Suppressor macrophage treated with lipopolysaccharide for 1 hour (primary cell): ENCODE measurements at regions not wholly inside any gene's neighbourhood (a gene's known extent, or its start where the extent isn't known, plus 50 kb on each side); places are given as distances from the start of the nearest gene placed in this dataset.
A peak's percentile ranks its signal among the peaks of the same experiment; 100 is the strongest.
"Not testable (repeated sequence)": the region's sequence is repeated elsewhere in the genome, so short reads cannot be mapped to it uniquely, and the experiment has no call there.

Source experiments
- DNase-seq, 3 donors: peaks; one replicate each; pipeline ENCODE4 v3.0.0-alpha.2; 2020 to 2022

- DNase-seq, result no peak
Observed at GRCh38 chr5:99248066-99248465, 319.3 kb upstream of the CHD1 start.

- no peak for DNase-seq
Observed at GRCh38 chr5:99247346-99247745, 318.5 kb upstream of the CHD1 start.

DNA sequence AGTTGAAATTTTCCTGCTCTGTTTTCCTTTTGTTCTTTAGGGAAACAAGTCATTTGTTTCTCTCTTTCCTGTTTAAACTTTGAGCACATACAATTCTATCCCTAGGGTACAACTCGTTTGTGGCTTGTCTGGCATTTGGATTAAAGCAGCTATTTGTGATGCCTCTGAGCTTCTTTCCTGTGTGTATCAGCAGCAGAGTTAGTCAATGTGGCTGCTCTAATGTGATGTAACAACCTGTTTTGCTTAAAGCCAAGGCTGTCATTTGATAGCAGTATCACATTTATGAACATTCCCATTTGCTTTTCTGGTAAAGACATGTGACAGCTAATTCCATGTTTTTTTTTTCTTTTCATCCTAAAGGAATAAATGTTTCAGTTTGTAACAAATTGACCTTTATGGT lies 314.3 kb upstream of the CHD1 start:
- no peak for DNase-seq

DNA sequence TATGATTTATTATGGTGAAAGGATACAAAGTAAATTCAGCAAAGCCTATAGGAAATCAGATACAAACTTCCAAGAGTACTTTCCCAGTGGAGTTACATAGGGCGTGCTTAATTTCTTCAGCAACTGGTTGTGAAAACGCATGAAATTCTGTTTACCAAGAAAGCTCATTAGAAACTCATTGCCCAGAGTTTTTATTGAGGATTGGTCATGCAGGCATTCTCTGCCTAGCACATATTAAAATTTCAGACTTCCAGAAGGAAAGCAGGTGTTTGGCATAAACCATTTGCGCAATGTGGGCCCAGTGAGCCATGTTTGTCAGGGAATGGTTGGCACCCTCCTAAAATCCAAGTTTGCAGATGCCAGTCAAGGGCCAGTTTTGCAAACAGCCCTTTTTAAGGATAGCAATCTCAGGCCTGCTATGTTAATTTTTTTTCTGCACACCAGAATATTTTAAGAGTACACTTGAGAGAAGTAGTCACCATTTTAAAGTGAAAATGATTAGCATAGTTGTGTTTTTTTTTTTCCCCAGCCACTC lies 311.1 kb upstream of the CHD1 start:
- DNase-seq, result no peak

DNA sequence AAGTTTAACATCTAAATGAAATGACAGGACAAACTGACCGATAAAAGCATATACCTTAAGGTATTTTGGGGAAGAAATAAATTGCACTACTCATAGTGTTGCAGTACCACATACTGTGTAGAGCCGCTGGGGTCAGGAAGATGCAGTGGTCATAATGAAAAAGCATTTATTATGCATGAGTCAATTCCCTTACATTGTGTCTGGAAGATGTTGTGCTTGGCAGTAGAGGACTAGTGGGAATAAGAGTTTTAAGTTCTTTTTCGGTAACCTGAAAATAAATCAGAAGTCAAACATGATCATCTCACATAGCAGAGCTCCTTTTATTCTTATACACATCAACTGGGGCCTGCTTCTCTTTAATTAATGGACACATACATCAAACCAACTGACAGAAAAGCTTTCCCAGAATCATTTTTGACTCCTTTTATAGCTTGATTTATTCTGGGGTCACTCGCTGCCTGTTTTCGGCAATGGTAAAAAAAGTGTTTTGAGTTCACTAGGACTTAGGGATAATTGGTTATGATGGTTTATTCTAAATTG lies 262.5 kb upstream of the CHD1 start:
- no peak for DNase-seq

DNA sequence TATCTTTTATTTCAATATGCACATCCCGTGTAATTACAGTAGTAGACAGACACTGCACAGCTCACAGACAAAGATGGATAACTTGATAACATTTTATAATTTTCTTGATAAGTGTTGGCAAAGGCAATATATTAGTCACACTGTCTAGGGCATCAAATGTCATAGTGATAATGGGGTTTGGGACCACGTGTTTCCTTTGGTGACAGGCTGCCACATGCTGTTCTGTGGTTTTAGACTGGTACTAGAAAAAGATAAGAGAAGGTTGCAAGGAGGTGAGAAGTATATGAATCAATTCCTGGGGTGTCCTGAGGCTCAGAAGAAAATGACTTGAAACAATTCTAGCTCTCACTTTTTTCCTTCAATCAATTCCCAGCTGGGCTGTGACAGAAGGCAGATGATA lies 258.8 kb upstream of the CHD1 start:
- no peak for DNase-seq

GRCh38 chr5:99179206-99179605 lies 250.4 kb upstream of the CHD1 start:
- no peak for DNase-seq

- DNase-seq, result no peak
Observed at GRCh38 chr5:99177796-99178195, 249.0 kb upstream of the CHD1 start.

DNA sequence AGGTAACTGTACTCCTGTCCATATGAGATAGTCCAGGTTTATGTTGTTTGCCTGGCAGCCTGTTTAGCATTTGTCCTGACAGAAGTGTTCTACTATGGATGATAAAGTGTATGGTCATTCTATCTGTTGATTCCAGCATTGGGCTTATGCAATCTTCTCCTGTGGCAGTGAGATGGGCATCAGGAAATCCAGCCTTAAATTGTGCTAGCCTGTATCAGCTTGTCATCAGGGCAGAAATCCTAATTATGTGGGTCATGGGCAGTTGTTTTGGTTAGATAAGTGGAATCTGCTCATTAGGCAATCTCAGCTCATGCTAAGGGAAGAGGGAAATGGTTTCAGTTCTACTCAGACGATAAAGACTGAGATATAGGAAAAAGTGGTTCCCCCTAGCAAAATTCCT lies 247.4 kb upstream of the CHD1 start:
- no peak for DNase-seq

DNA sequence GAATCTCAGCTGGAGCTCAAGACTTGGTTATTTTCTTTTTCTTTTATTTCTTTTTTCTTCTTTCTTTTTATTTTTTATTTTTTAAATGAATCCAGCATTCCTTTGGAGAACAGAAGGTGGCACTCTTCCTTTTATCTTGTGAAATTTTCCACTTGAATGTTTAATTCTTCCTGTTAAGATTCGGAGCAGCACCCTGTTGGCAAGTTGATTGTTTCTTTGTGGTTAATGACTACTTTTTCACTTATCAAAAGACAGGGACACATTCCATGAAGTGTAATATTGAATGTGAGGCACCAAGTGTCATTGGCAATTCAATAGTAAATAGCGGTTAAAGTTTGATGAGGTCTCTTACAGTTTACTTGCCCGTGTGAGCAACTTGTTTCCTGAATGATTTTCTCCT lies 240.5 kb upstream of the CHD1 start:
- peak; percentile 5 to 36 (median 34) for DNase-seq

- DNase-seq, result not testable (repeated sequence)
Observed at GRCh38 chr5:99161538-99161937, 232.7 kb upstream of the CHD1 start.

GRCh38 chr5:99156688-99157087 lies 227.9 kb upstream of the CHD1 start:
- DNase-seq, result no peak

DNA sequence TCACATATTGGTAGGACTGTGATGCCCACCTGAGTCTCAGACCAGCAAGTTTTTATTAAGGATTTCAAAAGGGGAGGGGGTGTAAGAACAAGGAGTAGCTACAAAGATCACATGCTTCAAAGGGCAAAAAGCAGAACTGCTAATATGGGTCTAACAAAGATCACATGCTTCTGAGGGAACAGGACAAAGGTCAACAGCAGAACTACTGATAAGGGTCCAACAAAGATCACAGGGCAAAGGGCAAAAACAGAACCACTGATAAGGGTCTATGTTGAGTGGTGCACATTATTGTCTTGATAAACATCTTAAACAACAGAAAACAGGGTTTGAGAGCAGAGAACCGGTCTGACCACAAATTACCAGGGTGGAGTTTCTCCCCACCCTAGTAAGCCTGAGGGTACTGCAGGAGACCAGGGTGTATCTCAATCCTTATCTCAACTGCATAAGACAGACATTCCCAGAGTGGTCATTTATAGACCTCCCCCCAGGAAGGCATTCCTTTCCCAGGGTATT lies 214.5 kb upstream of the CHD1 start:
- DNase-seq, result not testable (repeated sequence)

DNA sequence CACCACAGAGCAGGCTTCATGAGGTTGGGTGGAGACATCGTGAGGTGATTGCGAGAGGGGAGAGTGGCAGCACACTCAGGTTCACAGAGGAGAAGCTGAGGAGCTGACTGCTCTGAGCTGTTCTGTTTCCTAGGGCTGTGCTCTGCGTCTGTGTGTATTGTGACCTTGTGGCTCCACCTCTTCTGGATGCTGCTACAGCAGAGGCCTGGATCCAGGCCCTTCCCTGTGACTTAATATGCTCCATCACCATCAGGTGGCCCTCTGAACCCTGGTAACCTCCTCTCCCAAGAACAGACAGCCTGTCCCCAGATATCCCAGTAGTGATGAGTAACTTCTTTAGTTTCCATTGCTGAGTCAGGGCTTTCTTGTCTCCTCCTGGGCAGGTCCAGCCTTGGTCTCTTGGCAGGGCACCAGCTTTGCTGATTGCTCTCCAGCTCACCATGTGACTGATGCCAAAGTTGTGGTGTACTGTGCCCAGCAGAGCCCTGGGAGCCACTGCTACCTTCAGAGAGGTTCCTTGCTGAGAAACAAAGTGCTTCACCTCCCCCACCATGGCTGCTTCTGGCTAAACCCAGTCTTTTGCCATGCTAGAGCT lies 212.8 kb upstream of the CHD1 start:
- DNase-seq, result no peak

DNA sequence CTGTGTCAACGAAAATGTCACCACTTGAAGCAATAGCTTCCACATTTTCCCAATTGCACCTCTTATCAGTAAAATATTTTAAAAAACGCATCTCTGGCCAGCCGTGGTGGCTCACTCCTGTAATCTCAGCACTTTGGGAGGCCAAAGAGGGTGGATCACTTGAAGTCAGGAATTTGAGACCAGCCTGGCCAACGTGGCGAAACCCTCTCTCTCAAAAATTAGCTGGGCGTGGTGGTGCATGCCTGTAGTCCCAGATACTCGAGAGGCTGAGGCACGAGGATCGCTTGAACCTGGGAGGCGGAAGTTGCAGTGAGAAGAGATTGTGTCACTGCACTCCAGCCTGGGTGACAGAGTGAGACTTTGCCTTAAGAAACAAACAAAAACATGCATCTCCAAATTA lies 210.1 kb upstream of the CHD1 start:
- DNase-seq, result no peak

DNA sequence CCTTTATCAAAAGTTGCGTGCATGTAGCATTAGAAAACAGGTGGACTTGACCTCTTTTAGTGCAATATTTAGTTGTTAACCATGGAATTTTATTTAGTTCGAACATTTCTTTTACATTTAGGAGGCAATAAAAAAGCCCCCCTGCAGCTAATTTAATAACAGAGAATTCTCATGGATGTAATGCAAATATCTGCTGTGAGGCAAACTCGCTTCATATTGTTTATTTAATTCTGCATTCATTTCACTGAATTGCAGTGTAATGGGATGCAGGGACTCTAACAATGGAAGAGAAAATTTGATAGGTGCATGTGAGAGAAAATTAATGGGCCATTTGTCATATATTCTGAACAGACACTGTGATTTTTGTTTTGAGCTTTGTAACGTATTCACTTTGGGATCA lies 205.1 kb upstream of the CHD1 start:
- no peak for DNase-seq

DNA sequence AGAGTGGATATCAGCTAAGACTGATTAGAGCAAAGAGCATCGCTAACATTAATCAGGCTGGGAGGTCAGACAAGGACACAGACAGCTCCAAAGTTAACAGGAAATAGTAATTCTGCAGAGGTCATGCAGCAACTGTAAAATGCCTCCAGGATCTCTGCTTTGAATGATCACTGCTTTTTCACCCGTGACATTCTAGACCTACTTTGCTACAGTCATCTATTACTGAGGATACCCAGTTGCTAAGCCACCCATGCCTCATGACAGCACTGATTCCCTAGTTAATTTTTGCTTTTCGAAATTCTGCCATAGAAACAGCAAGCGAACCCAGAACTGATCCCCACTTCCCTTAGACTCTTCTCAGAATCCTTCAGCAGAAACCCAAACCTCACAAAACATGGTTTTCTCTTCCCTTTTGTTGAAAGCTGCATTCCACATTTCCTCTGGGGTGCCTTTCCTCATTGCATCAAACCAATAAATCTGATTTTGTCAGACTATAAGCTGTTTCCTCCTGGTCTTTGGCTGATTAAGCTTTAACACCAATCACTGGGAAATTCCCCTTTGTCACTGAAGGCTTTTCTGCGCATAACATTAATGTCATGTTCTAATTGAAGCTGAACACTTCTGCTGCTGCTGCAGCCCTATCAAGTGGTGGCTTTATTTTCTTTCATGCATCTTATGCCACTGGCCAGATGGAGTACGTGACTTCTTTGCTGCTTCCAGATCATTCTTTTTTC lies 201.1 kb upstream of the CHD1 start:
- peak; percentile 50 to 64 (median 63) for DNase-seq

- no peak for DNase-seq
Observed at GRCh38 chr5:99122976-99123375, 194.2 kb upstream of the CHD1 start.

- no peak for DNase-seq
Observed at GRCh38 chr5:99119326-99119725, 190.5 kb upstream of the CHD1 start.

DNA sequence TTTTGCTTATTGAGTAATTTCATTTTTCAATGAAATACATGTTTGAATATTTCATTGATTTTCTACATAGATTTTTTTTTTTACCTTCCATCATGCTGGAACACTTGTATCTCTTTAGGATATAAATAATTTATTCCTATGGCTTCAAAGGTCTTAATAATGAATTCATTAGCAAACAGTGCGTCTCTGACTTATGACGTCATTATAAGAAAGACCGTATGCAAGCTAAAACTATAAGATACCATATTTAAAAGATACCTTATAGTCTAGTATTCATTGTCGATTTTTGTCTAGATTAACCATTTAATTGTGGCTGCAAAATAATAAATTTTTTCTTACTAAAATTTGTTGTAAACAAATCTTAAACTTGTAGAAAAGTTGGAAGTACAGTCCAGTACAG lies 187.7 kb upstream of the CHD1 start:
- no peak for DNase-seq

DNA sequence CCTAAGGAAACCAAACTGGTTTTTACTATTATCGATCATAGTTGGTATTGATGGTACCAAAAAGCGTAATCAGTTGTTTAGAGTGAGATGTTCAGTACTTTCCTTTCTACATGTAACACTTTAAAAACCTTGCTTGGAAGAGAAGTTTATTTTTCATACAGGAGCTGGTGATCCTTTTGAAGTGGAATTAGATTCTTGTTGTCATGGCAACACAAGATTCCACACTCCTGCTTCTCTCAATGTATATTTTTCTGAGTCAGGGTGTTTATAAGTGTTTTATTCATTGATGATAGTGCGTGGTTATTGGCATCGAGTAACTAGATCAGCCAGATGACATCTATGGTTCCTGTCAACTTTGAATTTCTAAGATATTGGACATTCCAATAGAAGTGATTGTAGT lies 181.1 kb upstream of the CHD1 start:
- DNase-seq, result no peak

GRCh38 chr5:99105216-99105615 lies 176.4 kb upstream of the CHD1 start:
- peak in 1 of 3 donors; percentile 3 for DNase-seq

DNA sequence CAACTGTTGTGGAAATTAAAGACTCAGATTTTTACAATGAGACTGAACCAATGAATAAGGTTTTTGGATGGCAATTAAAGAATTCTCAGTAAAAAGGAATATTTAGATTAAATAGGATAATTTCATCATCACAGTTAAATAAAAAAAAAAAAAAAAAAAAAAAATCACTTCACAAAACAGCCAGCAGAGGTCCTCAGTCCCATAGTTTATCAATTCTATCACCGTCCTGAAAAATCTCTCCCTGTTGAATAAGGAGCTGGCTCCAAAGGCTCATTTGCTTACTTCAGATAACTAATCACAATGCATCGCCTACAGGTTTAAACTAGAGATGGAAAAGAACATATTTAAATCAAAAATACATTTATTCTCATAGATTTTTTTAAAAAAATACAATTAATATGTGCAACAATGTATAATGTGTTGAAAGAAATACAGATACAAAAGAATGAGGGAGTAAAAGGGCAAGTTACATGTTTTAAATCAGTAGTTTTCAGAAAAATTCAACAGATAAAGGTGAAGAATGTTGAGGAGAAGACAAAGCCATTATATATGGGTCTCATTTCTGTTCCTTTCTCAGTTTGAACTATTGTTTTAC lies 175.8 kb upstream of the CHD1 start:
- DNase-seq, result peak; percentile 44 to 68 (median 59)
